Prostate gland (tissue), 2 donors: ENCODE measurements at regions not wholly inside any gene's neighbourhood (a gene's known extent, or its start where the extent isn't known, plus 50 kb on each side); places are given as distances from the start of the nearest gene placed in this dataset.

Experiments used
- DNase-seq: peaks from one replicate; pipeline ENCODE4 v3.0.0-alpha.2; 2019; ENCODE audit warnings: low spot score
- H3K27ac ChIP-seq, 2 donors: fragments of 200-600 bp; sonication (generic); 2 replicates each; pipeline ENCODE4 v1.5.1; 2017 to 2019
- H3K27me3 ChIP-seq: fragments of 200-600 bp; sonication (generic); replicated peaks from 2 replicates; pipeline ENCODE4 v1.5.1; 2019; ENCODE audit not compliant: insufficient read depth
- H3K36me3 ChIP-seq, 2 donors: fragments of 200-600 bp; sonication (generic); 1 replicate in 1 of 2; 2 replicates in 1 of 2; pipeline versions ENCODE4 v1.5.1 to v1.8.1; 2017 to 2019
- H3K4me1 ChIP-seq: fragments of 200-600 bp; sonication (generic); replicated peaks from 2 replicates; pipeline ENCODE4 v1.5.1; 2019
- H3K4me3 ChIP-seq, 2 donors: fragments of 200-600 bp; sonication (generic); 2 replicates each; pipeline ENCODE4 v1.5.1; 2017 to 2019
- H3K9me3 ChIP-seq: fragments of 200-600 bp; sonication (generic); 2 replicates; pipeline ENCODE4 v1.5.1; 2017
- POLR2A ChIP-seq: fragments of 450-650 bp; IDR thresholded peaks from one replicate; pipeline ENCODE4 v1.6.1; 2016; ENCODE audit warnings: antibody characterized with exemption, mild to moderate bottlenecking
- POLR2AphosphoS5 ChIP-seq: sonication (generic); formaldehyde crosslinking; IDR thresholded peaks from one replicate; pipeline ENCODE4 v1.6.1; 2017; ENCODE audit warnings: antibody characterized with exemption
- WGBS: methylation state at CpG from one replicate; pipeline ENCODE4 v1.1.5; 2018; 5-methylcytosine and 5-hydroxymethylcytosine counted together
- intact Hi-C: fragments of 100-400 bp; cut with DNase I; formaldehyde crosslinking; loops from one replicate; pipeline ENCODE4 v1.14.2; 2022
- TF ChIP-seq, protein P1 (sequence below), 4 experiments: fragments of 200-600 bp in 2 of 4; fragments of 450-650 bp in 2 of 4; sonication (generic) in 2 of 4; IDR thresholded peaks; 1 replicate in 3 of 4; 2 replicates in 1 of 4; pipeline ENCODE4 v1.5.1; 2016 to 2019; ENCODE audit warnings: antibody characterized with exemption in 4 of 4, mild to moderate bottlenecking in 2 of 4, moderate library complexity in 2 of 4

DNA sequence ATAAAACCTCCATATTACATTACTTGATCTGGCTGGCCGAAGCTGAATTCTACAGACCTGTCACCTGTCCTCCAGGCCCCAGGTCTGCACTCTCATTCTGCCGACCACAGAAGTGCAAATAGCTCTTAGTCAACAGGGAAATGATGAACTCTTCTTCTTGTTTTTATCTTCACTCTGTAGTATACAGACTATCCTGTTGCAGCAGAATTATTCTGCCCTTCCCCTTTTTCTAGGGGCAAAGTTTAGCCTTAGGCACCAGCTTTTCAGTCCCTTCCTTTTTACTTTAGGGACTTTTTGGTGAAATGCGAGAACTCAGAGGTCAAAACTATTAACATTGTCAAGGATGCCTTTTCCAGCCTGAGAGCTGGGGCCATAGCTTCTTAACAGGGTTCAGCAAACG is 229.6 kb upstream of the EGLN3 start:
- 71% methylated on average over 4 of the region's 4 CpGs for WGBS
- no peaks in the 10 kb centered on the region for H3K4me1 ChIP-seq
- H3K4me3 ChIP-seq, result no peak overlapping the region
- no peak overlapping the region for H3K27ac ChIP-seq
- no peaks in the 10 kb centered on the region for H3K36me3 ChIP-seq
- intact Hi-C loops, result no loop called here
- TF ChIP-seq, protein P1, sequence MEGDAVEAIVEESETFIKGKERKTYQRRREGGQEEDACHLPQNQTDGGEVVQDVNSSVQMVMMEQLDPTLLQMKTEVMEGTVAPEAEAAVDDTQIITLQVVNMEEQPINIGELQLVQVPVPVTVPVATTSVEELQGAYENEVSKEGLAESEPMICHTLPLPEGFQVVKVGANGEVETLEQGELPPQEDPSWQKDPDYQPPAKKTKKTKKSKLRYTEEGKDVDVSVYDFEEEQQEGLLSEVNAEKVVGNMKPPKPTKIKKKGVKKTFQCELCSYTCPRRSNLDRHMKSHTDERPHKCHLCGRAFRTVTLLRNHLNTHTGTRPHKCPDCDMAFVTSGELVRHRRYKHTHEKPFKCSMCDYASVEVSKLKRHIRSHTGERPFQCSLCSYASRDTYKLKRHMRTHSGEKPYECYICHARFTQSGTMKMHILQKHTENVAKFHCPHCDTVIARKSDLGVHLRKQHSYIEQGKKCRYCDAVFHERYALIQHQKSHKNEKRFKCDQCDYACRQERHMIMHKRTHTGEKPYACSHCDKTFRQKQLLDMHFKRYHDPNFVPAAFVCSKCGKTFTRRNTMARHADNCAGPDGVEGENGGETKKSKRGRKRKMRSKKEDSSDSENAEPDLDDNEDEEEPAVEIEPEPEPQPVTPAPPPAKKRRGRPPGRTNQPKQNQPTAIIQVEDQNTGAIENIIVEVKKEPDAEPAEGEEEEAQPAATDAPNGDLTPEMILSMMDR (IDR thresholded peaks at IDR 0.05), result no peak
- TF ChIP-seq POLR2AphosphoS5 (no peak), POLR2A (no peak)
- no peak for DNase-seq
- no peaks in the 10 kb centered on the region for H3K27me3 ChIP-seq
- H3K9me3 ChIP-seq, result no peaks in the 10 kb centered on the region

DNA sequence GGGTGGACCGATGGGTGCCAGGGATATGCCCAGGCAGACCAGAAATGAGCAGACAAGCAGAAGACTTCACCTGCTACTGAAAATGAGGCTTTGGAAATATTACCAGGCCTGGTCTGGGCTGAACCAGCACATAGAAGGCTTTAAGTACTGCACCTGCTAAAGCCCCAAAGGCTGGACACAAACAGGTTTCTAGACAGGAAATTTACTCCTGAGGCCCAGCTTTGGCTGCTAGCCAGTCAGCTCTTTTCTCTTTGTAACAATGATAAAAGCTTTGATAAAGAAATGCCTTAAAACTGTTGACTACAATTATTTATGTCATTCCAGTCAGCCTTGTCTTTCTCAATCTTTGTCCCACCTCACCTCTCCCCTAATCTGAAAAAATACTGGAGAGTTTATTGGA is 228.9 kb upstream of the EGLN3 start:
- Histone ChIP-seq H3K9me3 (no peaks in the 10 kb centered on the region), H3K27me3 (no peaks in the 10 kb centered on the region), H3K36me3 (no peaks in the 10 kb centered on the region), H3K27ac (no peak overlapping the region), H3K4me3 (no peak overlapping the region), H3K4me1 (no peaks in the 10 kb centered on the region)
- no peak for TF ChIP-seq POLR2A
- TF ChIP-seq, protein P1 (IDR thresholded peaks at IDR 0.05), result no peak
- TF ChIP-seq POLR2AphosphoS5, result no peak
- DNase-seq, result no peak
- 92% methylated on average over 1 of the region's 1 CpG for WGBS
- intact Hi-C loops, result no loop called here

DNA sequence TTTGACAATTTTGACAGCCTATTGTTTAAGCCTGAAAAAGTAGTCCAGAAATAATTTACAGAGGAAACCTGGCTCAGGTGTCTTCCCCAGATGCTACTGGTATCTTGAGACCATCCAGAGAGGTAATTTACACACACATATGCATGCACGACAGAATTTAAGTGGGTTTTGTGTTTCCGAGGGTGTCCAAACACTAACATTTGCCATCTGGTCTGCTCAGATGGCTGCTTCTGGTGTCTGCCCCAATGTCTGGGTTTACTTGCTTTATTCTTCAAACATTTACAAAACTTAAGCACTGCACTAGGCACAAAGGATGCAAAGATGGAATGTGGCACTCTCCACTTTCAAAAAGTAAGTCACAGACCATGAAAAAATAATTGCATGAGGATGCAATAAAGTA is 226.6 kb upstream of the EGLN3 start:
- TF ChIP-seq POLR2A, result no peak
- no peak for TF ChIP-seq POLR2AphosphoS5
- TF ChIP-seq, protein P1 (IDR thresholded peaks at IDR 0.05), result no peak
- no peaks in the 10 kb centered on the region for H3K36me3 ChIP-seq
- H3K9me3 ChIP-seq, result no peaks in the 10 kb centered on the region
- WGBS, result 43% methylated on average over 2 of the region's 2 CpGs
- H3K4me1 ChIP-seq, result no peaks in the 10 kb centered on the region
- intact Hi-C loops, result no loop called here
- H3K27me3 ChIP-seq, result no peaks in the 10 kb centered on the region
- no peak overlapping the region for H3K4me3 ChIP-seq
- no peak for DNase-seq
- H3K27ac ChIP-seq, result no peak overlapping the region

DNA sequence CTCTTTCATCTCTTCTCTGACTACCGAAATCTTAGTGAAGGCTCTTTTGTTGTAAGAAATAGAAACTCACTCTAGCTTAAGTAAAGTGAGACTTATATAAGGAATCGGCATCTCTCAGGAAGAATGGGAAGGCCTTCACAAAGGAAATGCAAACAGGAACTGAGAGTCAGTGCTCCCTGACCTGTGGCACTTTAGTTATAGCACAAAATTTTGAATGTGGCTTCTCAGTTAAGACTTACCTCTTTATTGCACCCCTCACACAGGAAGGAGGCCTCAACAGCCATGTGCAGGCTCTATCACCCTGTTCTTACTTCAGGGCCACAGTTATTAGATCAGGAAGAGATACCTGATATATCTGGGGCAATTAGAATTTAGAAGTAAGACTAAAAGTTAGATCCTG is 224.7 kb upstream of the EGLN3 start:
- H3K27ac ChIP-seq, result no peak overlapping the region
- H3K4me3 ChIP-seq, result no peak overlapping the region

DNA sequence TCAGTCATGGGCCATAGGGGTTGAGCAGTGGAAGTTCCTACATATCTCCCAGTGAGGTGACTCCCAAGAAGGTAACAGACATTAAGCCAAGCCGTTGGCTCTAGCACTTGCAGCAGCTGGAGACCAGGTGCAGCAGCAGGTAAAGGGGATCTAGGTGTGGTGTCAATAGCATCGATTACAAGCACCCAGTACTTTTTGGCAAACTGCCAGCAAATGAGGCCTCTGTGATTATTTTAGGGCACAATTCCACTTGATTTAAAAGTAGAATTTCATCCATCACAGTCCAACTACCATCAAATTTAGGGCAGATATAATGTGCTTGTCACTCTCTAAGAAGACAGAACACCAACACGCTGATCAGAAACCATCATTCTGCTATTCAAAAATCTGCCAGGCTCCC is 224.1 kb upstream of the EGLN3 start:
- H3K4me3 ChIP-seq, result no peak overlapping the region
- no peak for DNase-seq
- H3K36me3 ChIP-seq, result no peaks in the 10 kb centered on the region
- H3K27me3 ChIP-seq, result no peaks in the 10 kb centered on the region
- H3K9me3 ChIP-seq, result no peaks in the 10 kb centered on the region
- H3K4me1 ChIP-seq, result no peaks in the 10 kb centered on the region
- WGBS, result 67% methylated on average over 3 of the region's 3 CpGs
- no peak overlapping the region for H3K27ac ChIP-seq
- intact Hi-C loops, result no loop called here
- TF ChIP-seq POLR2A, result no peak
- no peak for TF ChIP-seq POLR2AphosphoS5
- TF ChIP-seq, protein P1 (IDR thresholded peaks at IDR 0.05), result no peak

More for the DNA sequence above, 224.7 kb upstream of the EGLN3 start:
- no peak for DNase-seq
- Histone ChIP-seq H3K4me1 (no peaks in the 10 kb centered on the region), H3K36me3 (no peaks in the 10 kb centered on the region), H3K9me3 (no peaks in the 10 kb centered on the region), H3K27me3 (no peaks in the 10 kb centered on the region)
- TF ChIP-seq, protein P1 (IDR thresholded peaks at IDR 0.05), result no peak
- intact Hi-C loops, result no loop called here
- 86% methylated on average over 2 of the region's 2 CpGs for WGBS
